Type B pancreatic cell (in vitro differentiated cells): ENCODE measurements at regions not wholly inside any gene's neighbourhood (a gene's known extent, or its start where the extent isn't known, plus 50 kb on each side); places are given as distances from the start of the nearest gene placed in this dataset.

Source experiments
- DNase-seq: peaks from one replicate; pipeline ENCODE4 v3.0.0; 2021; ENCODE audit warnings: mixed read lengths; ENCODE audit not compliant: unreplicated experiment; ENCODE audit errors: extremely low spot score
- H3K27ac Mint-ChIP-seq: 2 replicates; pipeline ENCODE4 v1.8.0; 2021; ENCODE audit warnings: mild to moderate bottlenecking, mixed read lengths
- H3K27me3 Mint-ChIP-seq: 2 replicates; pipeline ENCODE4 v1.8.0; 2021; ENCODE audit warnings: mixed read lengths
- H3K36me3 Mint-ChIP-seq: 2 replicates; pipeline ENCODE4 v1.8.0; 2021; ENCODE audit warnings: mixed read lengths
- H3K4me1 Mint-ChIP-seq: one replicate; pipeline ENCODE4 v1.8.0; 2021; ENCODE audit warnings: mixed read lengths; ENCODE audit not compliant: unreplicated experiment
- H3K4me3 Mint-ChIP-seq: 2 replicates; pipeline ENCODE4 v1.8.0; 2021; ENCODE audit warnings: mild to moderate bottlenecking, mixed read lengths
- H3K9me3 Mint-ChIP-seq: 2 replicates; pipeline ENCODE4 v1.8.0; 2021; ENCODE audit warnings: mixed read lengths
- CTCF ChIP-seq: fragments of 200-600 bp; sonication (generic); conservative IDR thresholded peaks from 2 replicates; pipeline ENCODE4 v1.5.0; 2021; ENCODE audit warnings: antibody characterized with exemption, mild to moderate bottlenecking

DNA sequence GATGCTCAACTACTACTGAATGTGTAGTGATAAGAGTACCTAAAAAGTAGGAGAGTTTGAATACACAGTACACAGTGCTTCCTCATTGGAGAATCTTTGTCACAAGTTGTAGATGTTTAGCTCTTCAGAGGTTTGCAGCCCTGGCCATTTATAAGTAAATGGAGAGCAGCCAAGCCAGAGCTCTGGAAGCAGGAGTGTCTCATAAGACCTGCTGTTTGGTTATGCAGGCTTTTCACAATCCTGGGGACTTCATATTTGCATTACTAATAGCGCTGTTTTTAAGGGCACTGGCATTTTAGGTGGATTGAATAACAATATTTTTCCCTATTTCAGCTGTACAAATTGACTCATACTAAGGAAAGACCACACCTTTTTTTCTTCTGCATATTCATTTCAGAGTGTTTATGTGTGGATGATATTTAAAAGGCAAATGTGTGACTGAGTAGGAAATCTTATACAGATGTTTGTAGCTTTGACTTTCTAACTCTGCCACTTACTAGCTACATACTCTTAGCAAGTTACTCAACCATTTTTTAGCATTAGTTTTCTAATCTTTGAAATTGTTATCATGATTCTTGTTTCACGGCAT, 730.5 kb upstream of the MAP3K7 start:
- no peaks in the 10 kb centered on the region for H3K9me3 Mint-ChIP-seq
- no peak overlapping the region for H3K27ac Mint-ChIP-seq
- no peaks in the 10 kb centered on the region for H3K27me3 Mint-ChIP-seq
- no peak overlapping the region for H3K4me3 Mint-ChIP-seq
- TF ChIP-seq CTCF = no peak
- H3K36me3 Mint-ChIP-seq = no peaks in the 10 kb centered on the region
- DNase-seq = no peak
- no peaks in the 10 kb centered on the region for H3K4me1 Mint-ChIP-seq

- H3K4me1 Mint-ChIP-seq = peaks cover 7% of the 10 kb centered on the region
- peaks cover 4% of the 10 kb centered on the region for H3K27me3 Mint-ChIP-seq
Measured at GRCh38 chr6:91310178-91310577, 723.3 kb upstream of the MAP3K7 start.

DNA sequence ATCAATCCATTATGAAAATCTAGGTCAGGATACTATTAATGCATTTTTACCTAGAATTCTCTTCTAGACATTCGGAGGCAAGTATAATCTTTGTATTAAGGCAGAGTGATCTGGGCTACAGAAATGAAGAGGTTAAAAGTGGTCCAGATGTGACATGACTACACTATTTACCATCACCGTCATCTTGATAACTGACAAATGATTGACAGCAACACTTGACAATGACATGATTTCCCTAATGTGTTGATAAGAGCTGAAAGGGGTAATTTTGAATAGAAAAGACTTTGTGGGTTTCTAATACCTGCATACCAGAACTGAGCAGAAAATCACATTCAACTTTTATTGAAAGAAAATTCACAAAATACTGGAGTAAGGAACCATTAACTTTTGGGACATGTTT, 718.9 kb upstream of the MAP3K7 start:
- TF ChIP-seq CTCF = no peak
- Mint-ChIP-seq H3K36me3 (no peaks in the 10 kb centered on the region), H3K4me3 (no peak overlapping the region), H3K27ac (no peak overlapping the region), H3K9me3 (peaks cover 18% of the 10 kb centered on the region), H3K27me3 (peaks cover 12% of the 10 kb centered on the region), H3K4me1 (peaks cover 11% of the 10 kb centered on the region)
- no peak for DNase-seq

More at GRCh38 chr6:91310178-91310577, 723.3 kb upstream of the MAP3K7 start:
- Mint-ChIP-seq H3K9me3 (peaks cover 13% of the 10 kb centered on the region), H3K36me3 (no peaks in the 10 kb centered on the region), H3K4me3 (no peak overlapping the region), H3K27ac (no peak overlapping the region)
- DNase-seq = no peak
- TF ChIP-seq CTCF = no peak

GRCh38 chr6:91304521-91304920, 717.6 kb upstream of the MAP3K7 start:
- Mint-ChIP-seq H3K9me3 (peaks cover 10% of the 10 kb centered on the region), H3K4me3 (no peak overlapping the region), H3K36me3 (no peaks in the 10 kb centered on the region), H3K4me1 (peaks cover 16% of the 10 kb centered on the region), H3K27ac (no peak overlapping the region), H3K27me3 (peaks cover 18% of the 10 kb centered on the region)
- no peak for DNase-seq
- no peak for TF ChIP-seq CTCF

DNA sequence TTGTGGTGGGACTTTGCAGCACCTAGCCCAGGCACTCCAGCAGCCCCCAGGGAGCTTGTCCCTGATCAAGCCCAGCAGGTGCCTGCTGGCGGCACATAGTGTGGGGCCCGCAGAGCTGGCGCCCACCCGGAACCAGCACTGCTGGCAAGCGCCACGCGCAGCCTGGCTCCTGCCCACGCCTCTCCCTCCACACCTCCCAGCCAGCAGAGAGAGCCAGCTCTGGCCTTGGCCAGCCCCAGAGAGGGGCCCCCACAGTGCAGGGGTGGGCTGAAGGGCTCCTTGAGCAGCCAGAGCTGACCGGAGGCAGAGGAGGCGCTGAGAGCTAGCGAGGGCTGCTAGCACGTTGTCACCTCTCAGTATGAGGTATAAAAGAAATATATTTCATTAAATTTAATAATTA, 716.5 kb upstream of the MAP3K7 start:
- peaks cover 5% of the 10 kb centered on the region for H3K9me3 Mint-ChIP-seq
- H3K36me3 Mint-ChIP-seq = no peaks in the 10 kb centered on the region
- no peak overlapping the region for H3K4me3 Mint-ChIP-seq
- DNase-seq = no peak
- no peak for TF ChIP-seq CTCF
- H3K27me3 Mint-ChIP-seq = peaks cover 19% of the 10 kb centered on the region
- H3K27ac Mint-ChIP-seq = no peak overlapping the region
- peaks cover 22% of the 10 kb centered on the region for H3K4me1 Mint-ChIP-seq
